ENCODE measurements at regions not wholly inside any gene's neighbourhood (a gene's known extent, or its start where the extent isn't known, plus 50 kb on each side); places are given as distances from the start of the nearest gene placed in this dataset.

GRCh38 chr6:122285292-122285913 lies 114.0 kb upstream of the HSF2 start:
- TF ChIP-seq CTCF (IDR thresholded peaks at IDR 0.05): no peak
- TF ChIP-seq TCF7L2 (IDR thresholded peaks at IDR 0.05; ENCODE audit: low read depth, low read length): no peak
- TF ChIP-seq SIN3A (IDR thresholded peaks at IDR 0.05; ENCODE audit: borderline replicate concordance, insufficient read depth, low read depth, low read length): no peak
- no peak for TF ChIP-seq REST (IDR thresholded peaks at IDR 0.05; ENCODE audit: insufficient read depth in 1 of 2, low read depth in 2 of 2, low read length in 1 of 2)
- no peak for TF ChIP-seq POLR2AphosphoS5 (IDR thresholded peaks at IDR 0.05; ENCODE audit: low read depth, low read length)

Measured in Panc1 (cell line).